ENCODE measurements at regions not wholly inside any gene's neighbourhood (a gene's known extent, or its start where the extent isn't known, plus 50 kb on each side); places are given as distances from the start of the nearest gene placed in this dataset.

- TF ChIP-seq CTCF (conservative IDR thresholded peaks at IDR 0.05; ENCODE audit: low read depth, low read length) (no peak), EZH2 (IDR thresholded peaks at IDR 0.05; ENCODE audit: low read length, unreplicated experiment) (no peak), EZH2phosphoT487 (IDR thresholded peaks at IDR 0.05; ENCODE audit: borderline replicate concordance, low read length) (no peak)
These were observed 563.9 kb upstream of the CLINT1 start for GRCh38 chr5:158422653-158423515.

All from PC-3 (cell line).